ENCODE measurements at regions not wholly inside any gene's neighbourhood (a gene's known extent, or its start where the extent isn't known, plus 50 kb on each side); places are given as distances from the start of the nearest gene placed in this dataset.
"Not testable (repeated sequence)": the region's sequence is repeated elsewhere in the genome, so short reads cannot be mapped to it uniquely, and the experiment has no call there.

- no peaks in the 10 kb centered on the region for H3K9me3 ChIP-seq (ENCODE audit: low read depth, low read length)
- TF ChIP-seq FOXP2 (optimal IDR thresholded peaks at IDR 0.05; ENCODE audit: control extremely low read depth, extremely low read length, insufficient read depth) (no peak), POLR2AphosphoS5 (IDR thresholded peaks at IDR 0.05; ENCODE audit: borderline replicate concordance, low read depth, low read length) (no peak)
- no peak overlapping the region for H3K9ac ChIP-seq (ENCODE audit: insufficient read length)
- no peak overlapping the region for H3K4me3 ChIP-seq
- no peak overlapping the region for H3K27ac ChIP-seq
- no peaks in the 10 kb centered on the region for H3K36me3 ChIP-seq (ENCODE audit: insufficient read depth, low read length)
- DNase-seq (ENCODE audit: low read depth, low spot score): no peak
These were observed 261.4 kb upstream of the USP25 start for GRCh38 chr21:15468368-15468767.

GRCh38 chr21:15472108-15473040 is 257.4 kb upstream of the USP25 start:
- no peak for TF ChIP-seq POLR2AphosphoS5 (IDR thresholded peaks at IDR 0.05; ENCODE audit: borderline replicate concordance, low read depth, low read length)
- TF ChIP-seq FOXP2 (optimal IDR thresholded peaks at IDR 0.05; ENCODE audit: control extremely low read depth, extremely low read length, insufficient read depth): no peak
- TF ChIP-seq EZH2 (IDR thresholded peaks at IDR 0.05): no peak
- H3K9ac ChIP-seq (ENCODE audit: insufficient read length): no peak overlapping the region
- DNase-seq (ENCODE audit: low read depth, low spot score): no peak
- H3K27ac ChIP-seq: no peak overlapping the region
- no peaks in the 10 kb centered on the region for H3K9me3 ChIP-seq (ENCODE audit: low read depth, low read length)
- H3K4me3 ChIP-seq: no peak overlapping the region
- H3K36me3 ChIP-seq (ENCODE audit: insufficient read depth, low read length): no peaks in the 10 kb centered on the region

DNA sequence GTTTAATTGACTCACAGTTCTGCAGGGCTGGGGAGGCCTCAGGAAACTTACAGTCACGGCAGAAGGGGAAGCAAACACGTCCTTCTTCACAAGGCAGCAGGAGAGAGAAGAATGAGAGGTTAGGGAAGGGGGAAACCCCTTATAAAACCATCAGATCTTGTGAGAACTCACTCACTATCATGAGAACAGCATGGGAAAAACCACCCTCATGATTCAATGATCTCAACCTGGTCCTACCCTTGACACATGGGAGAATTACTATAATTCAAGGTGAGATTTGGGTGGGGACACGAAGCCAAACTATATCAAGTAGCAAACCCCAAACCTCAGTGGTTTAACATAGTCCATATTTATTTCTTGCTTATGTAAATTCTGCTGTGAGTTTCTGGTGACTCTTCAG is 252.0 kb upstream of the USP25 start:
- DNase-seq (ENCODE audit: low read depth, low spot score); H3K27ac ChIP-seq; H3K9me3 ChIP-seq (ENCODE audit: low read depth, low read length); H3K4me3 ChIP-seq; H3K36me3 ChIP-seq (ENCODE audit: insufficient read depth, low read length); H3K9ac ChIP-seq (ENCODE audit: insufficient read length): not testable (repeated sequence)

DNA sequence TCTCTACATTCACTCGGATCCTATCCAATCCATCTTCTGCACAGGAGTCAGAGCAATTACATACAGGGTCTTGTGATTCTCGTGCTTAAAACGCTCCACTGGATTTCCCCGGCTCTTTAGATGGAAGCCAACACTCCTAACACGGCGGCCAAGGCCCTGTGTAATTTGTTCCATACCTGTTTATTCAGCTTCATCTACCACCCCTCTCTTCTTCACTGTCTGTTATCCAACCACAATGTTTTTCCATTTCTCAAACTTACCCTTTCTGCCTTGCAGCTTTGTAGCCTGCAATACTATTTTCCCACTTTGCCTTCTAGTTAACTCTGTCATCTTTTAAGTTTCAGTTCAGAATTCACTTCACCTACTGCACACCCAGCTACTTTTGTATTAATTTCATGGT is 249.6 kb upstream of the USP25 start:
- no peak for DNase-seq (ENCODE audit: low read depth, low spot score)
- no peak overlapping the region for H3K9ac ChIP-seq (ENCODE audit: insufficient read length)
- TF ChIP-seq FOXP2 (optimal IDR thresholded peaks at IDR 0.05; ENCODE audit: control extremely low read depth, extremely low read length, insufficient read depth) (no peak), POLR2AphosphoS5 (IDR thresholded peaks at IDR 0.05; ENCODE audit: borderline replicate concordance, low read depth, low read length) (no peak), EZH2 (IDR thresholded peaks at IDR 0.05) (no peak)
- no peak overlapping the region for H3K27ac ChIP-seq
- H3K9me3 ChIP-seq (ENCODE audit: low read depth, low read length): no peaks in the 10 kb centered on the region
- H3K4me3 ChIP-seq: no peak overlapping the region
- no peaks in the 10 kb centered on the region for H3K36me3 ChIP-seq (ENCODE audit: insufficient read depth, low read length)

- DNase-seq (ENCODE audit: low read depth, low spot score): peak; percentile 10
- TF ChIP-seq POLR2AphosphoS5 (IDR thresholded peaks at IDR 0.05; ENCODE audit: borderline replicate concordance, low read depth, low read length) (no peak), EZH2 (IDR thresholded peaks at IDR 0.05) (no peak), FOXP2 (optimal IDR thresholded peaks at IDR 0.05; ENCODE audit: control extremely low read depth, extremely low read length, insufficient read depth) (no peak)
- no peak overlapping the region for H3K9ac ChIP-seq (ENCODE audit: insufficient read length)
These were observed 246.5 kb upstream of the USP25 start for GRCh38 chr21:15483138-15483780.

DNA sequence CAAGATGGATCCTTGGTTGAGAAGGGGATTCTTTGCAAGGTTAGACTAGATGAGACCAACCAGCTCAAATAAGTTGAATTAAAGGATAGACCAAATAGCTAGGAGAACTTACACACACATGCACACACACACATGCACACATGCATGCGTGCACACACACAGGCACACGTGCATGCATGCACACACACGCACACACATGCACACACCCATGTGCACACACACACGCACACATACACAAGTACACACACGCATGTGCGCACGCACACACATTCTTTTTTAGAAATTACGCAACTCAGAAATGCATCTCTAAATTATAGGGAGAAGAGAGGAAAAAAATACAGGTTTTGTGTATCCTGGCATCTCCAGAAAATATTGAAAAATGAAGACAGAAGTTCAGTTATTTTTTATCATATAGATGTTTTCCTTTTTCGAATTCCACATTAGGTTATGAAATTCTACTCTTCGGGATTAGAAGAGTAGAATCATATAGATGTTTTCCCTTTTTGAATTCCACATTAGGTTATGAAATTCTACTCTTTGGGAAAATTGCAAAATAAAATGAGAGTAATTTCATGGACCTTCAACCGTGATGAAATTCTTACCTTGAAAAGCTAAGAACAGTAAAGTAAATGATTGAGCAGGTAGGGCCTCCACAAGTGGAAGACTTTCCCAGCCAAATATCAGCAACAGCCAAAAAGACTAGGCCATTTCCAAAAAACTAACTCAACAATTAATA is 243.2 kb upstream of the USP25 start:
- no peak for TF ChIP-seq EZH2 (IDR thresholded peaks at IDR 0.05)
- no peak for TF ChIP-seq FOXP2 (optimal IDR thresholded peaks at IDR 0.05; ENCODE audit: control extremely low read depth, extremely low read length, insufficient read depth)
- TF ChIP-seq POLR2AphosphoS5 (IDR thresholded peaks at IDR 0.05; ENCODE audit: borderline replicate concordance, low read depth, low read length): no peak
- Histone ChIP-seq H3K36me3 (ENCODE audit: insufficient read depth, low read length) (no peaks in the 10 kb centered on the region), H3K4me3 (no peak overlapping the region), H3K27ac (no peak overlapping the region), H3K9me3 (ENCODE audit: low read depth, low read length) (no peaks in the 10 kb centered on the region), H3K9ac (ENCODE audit: insufficient read length) (no peak overlapping the region)
- no peak for DNase-seq (ENCODE audit: low read depth, low spot score)

More at GRCh38 chr21:15483138-15483780, 246.5 kb upstream of the USP25 start:
- H3K9me3 ChIP-seq (ENCODE audit: low read depth, low read length): no peaks in the 10 kb centered on the region
- no peak overlapping the region for H3K27ac ChIP-seq
- H3K4me3 ChIP-seq: no peak overlapping the region
- no peaks in the 10 kb centered on the region for H3K36me3 ChIP-seq (ENCODE audit: insufficient read depth, low read length)

DNA sequence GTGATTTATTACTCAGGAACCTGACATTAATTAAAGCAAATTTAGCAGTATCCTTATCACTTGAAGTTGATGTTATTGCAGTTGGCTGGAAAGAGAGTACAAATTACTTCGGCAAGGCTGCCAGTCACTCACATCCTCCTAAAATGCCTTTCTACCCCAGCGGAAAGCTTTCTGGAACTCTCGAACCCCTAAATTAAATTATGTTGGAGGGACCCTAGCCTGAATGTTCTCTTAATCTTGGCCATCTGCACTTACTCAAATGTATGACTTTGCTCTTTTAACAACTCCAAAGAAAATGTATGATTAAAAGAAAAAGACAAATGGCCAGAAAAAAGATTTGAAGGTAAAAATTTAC is 242.6 kb upstream of the USP25 start:
- TF ChIP-seq FOXP2 (optimal IDR thresholded peaks at IDR 0.05; ENCODE audit: control extremely low read depth, extremely low read length, insufficient read depth) (no peak), POLR2AphosphoS5 (IDR thresholded peaks at IDR 0.05; ENCODE audit: borderline replicate concordance, low read depth, low read length) (no peak)
- Histone ChIP-seq H3K36me3 (ENCODE audit: insufficient read depth, low read length) (no peaks in the 10 kb centered on the region), H3K27ac (no peak overlapping the region), H3K4me3 (no peak overlapping the region), H3K9ac (ENCODE audit: insufficient read length) (no peak overlapping the region), H3K9me3 (ENCODE audit: low read depth, low read length) (no peaks in the 10 kb centered on the region)
- DNase-seq (ENCODE audit: low read depth, low spot score): no peak

- Histone ChIP-seq H3K9ac (ENCODE audit: insufficient read length) (no peak overlapping the region), H3K27ac (no peak overlapping the region), H3K36me3 (ENCODE audit: insufficient read depth, low read length) (no peaks in the 10 kb centered on the region), H3K4me3 (no peak overlapping the region), H3K9me3 (ENCODE audit: low read depth, low read length) (no peaks in the 10 kb centered on the region)
- TF ChIP-seq FOXP2 (optimal IDR thresholded peaks at IDR 0.05; ENCODE audit: control extremely low read depth, extremely low read length, insufficient read depth) (no peak), EZH2 (IDR thresholded peaks at IDR 0.05) (no peak), POLR2AphosphoS5 (IDR thresholded peaks at IDR 0.05; ENCODE audit: borderline replicate concordance, low read depth, low read length) (no peak)
- DNase-seq (ENCODE audit: low read depth, low spot score): no peak
These were observed 238.7 kb upstream of the USP25 start for GRCh38 chr21:15491100-15491499.

Data from SK-N-MC (cell line).